Endodermal cell (in vitro differentiated cells): ENCODE measurements at regions not wholly inside any gene's neighbourhood (a gene's known extent, or its start where the extent isn't known, plus 50 kb on each side); places are given as distances from the start of the nearest gene placed in this dataset.
"Not testable (repeated sequence)": the region's sequence is repeated elsewhere in the genome, so short reads cannot be mapped to it uniquely, and the experiment has no call there.

Experiments used
- DNase-seq: peaks from one replicate; pipeline ENCODE4 v3.0.0-alpha.2; 2017
- H3K27ac ChIP-seq: 2 replicates; pipeline ENCODE4 v1.5.1; 2013; ENCODE audit warnings: mild to moderate bottlenecking, low read depth, low read length, moderate library complexity
- H3K27me3 ChIP-seq: 2 replicates; pipeline ENCODE4 v1.6.1; 2013; ENCODE audit warnings: mild to moderate bottlenecking, low read length, moderate library complexity; ENCODE audit not compliant: insufficient read depth, control insufficient read depth, poor library complexity, severe bottlenecking
- H3K36me3 ChIP-seq: 2 replicates; pipeline ENCODE4 v1.7.0; 2013; ENCODE audit warnings: mild to moderate bottlenecking, low read length, moderate library complexity; ENCODE audit not compliant: control insufficient read depth, insufficient read depth
- H3K4me1 ChIP-seq: one replicate; pipeline ENCODE4 v1.7.0; 2013; ENCODE audit warnings: low read length; ENCODE audit not compliant: control insufficient read depth, insufficient read depth
- H3K4me3 ChIP-seq: 2 replicates; pipeline ENCODE4 v1.5.1; 2013; ENCODE audit warnings: mild to moderate bottlenecking, low read length, moderate library complexity
- H3K9ac ChIP-seq: 2 replicates; pipeline ENCODE4 v1.6.1; 2013; ENCODE audit warnings: mild to moderate bottlenecking, low read length, moderate library complexity; ENCODE audit not compliant: poor library complexity, severe bottlenecking; ENCODE audit errors: extremely low read depth
- H3K9me3 ChIP-seq: 2 replicates; pipeline ENCODE4 v1.6.1; 2013; ENCODE audit warnings: mild to moderate bottlenecking, low read length, moderate library complexity; ENCODE audit not compliant: control insufficient read depth
- H3K27ac Mint-ChIP-seq: 2 replicates; pipeline ENCODE4 v1.8.0; 2020; ENCODE audit warnings: mixed read lengths
- H3K27me3 Mint-ChIP-seq: 2 replicates; pipeline ENCODE4 v1.8.0; 2021; ENCODE audit warnings: mild to moderate bottlenecking, mixed read lengths; ENCODE audit not compliant: insufficient read depth
- H3K36me3 Mint-ChIP-seq: 2 replicates; pipeline ENCODE4 v1.8.0; 2020; ENCODE audit warnings: low read depth, mixed read lengths
- H3K4me1 Mint-ChIP-seq: 2 replicates; pipeline ENCODE4 v1.8.0; 2020; ENCODE audit warnings: mixed read lengths
- H3K4me3 Mint-ChIP-seq: 2 replicates; pipeline ENCODE4 v1.8.0; 2020; ENCODE audit warnings: mild to moderate bottlenecking, moderate library complexity, mixed read lengths
- H3K9me3 Mint-ChIP-seq: 2 replicates; pipeline ENCODE4 v1.8.0; 2020; ENCODE audit warnings: mild to moderate bottlenecking, mixed read lengths
- CTCF ChIP-seq: fragments of 200-600 bp; sonication (generic); conservative IDR thresholded peaks from 2 replicates; pipeline ENCODE4 v1.5.0; 2021; ENCODE audit warnings: antibody characterized with exemption, mild to moderate bottlenecking
- WGBS, 2 experiments: methylation state at CpG; one replicate each; pipeline versions ENCODE4 v1.1.5 to v1.1.7; 2013; ENCODE audit warnings: missing lambda C conversion rate in 2 of 2, mixed read lengths in 1 of 2; ENCODE audit not compliant: insufficient coverage in 1 of 2, insufficient read length in 1 of 2; 5-methylcytosine and 5-hydroxymethylcytosine counted together

GRCh38 chr11:87892291-87892690, 283.0 kb downstream of the RAB38 start:
- no peaks in the 10 kb centered on the region for H3K36me3 ChIP-seq
- no peaks in the 10 kb centered on the region for H3K4me1 ChIP-seq
- no peaks in the 10 kb centered on the region for H3K9me3 ChIP-seq
- no peak overlapping the region for H3K9ac ChIP-seq
- H3K27me3 ChIP-seq = no peaks in the 10 kb centered on the region
- no peak for TF ChIP-seq CTCF
- H3K36me3 Mint-ChIP-seq = no peaks in the 10 kb centered on the region
- H3K27me3 Mint-ChIP-seq = no peaks in the 10 kb centered on the region
- no peak overlapping the region for H3K4me3 ChIP-seq
- DNase-seq = no peak
- H3K4me1 Mint-ChIP-seq = no peaks in the 10 kb centered on the region
- WGBS, 2 experiments = 90 to 93% methylated on average over 1 of the region's 1 CpG
- H3K9me3 Mint-ChIP-seq = no peaks in the 10 kb centered on the region
- no peak overlapping the region for H3K27ac Mint-ChIP-seq
- H3K27ac ChIP-seq = no peak overlapping the region
- H3K4me3 Mint-ChIP-seq = no peak overlapping the region

DNA sequence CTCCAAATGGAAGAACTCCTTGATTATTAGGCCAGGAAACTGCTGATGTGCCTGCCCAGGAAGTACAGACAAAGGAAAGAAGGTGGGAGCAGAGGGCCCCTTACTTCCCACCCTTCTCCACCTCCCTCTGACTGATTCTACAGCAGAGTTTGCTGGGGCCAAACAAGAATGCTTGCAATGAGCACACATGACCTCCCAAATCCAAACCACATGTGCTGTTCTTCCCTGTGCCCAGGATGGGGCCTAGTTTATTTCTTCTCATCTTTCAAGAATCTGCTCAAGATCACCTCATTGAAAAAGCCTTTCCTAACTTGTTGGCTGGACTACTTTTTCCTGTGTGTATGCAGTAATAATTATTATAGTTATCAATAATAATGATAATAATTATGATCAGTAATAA, 286.1 kb downstream of the RAB38 start:
- no peak overlapping the region for H3K4me3 Mint-ChIP-seq
- no peak overlapping the region for H3K9ac ChIP-seq
- H3K4me3 ChIP-seq = no peak overlapping the region
- H3K27me3 Mint-ChIP-seq = no peaks in the 10 kb centered on the region
- H3K27ac ChIP-seq = no peak overlapping the region
- H3K36me3 Mint-ChIP-seq = no peaks in the 10 kb centered on the region
- H3K4me1 ChIP-seq = peaks cover 3% of the 10 kb centered on the region
- no peak for TF ChIP-seq CTCF
- no peak overlapping the region for H3K27ac Mint-ChIP-seq
- H3K4me1 Mint-ChIP-seq = peaks cover 12% of the 10 kb centered on the region
- H3K36me3 ChIP-seq = no peaks in the 10 kb centered on the region
- no peaks in the 10 kb centered on the region for H3K9me3 Mint-ChIP-seq
- no peak for DNase-seq
- no peaks in the 10 kb centered on the region for H3K27me3 ChIP-seq
- no peaks in the 10 kb centered on the region for H3K9me3 ChIP-seq

GRCh38 chr11:87885084-87885483, 290.2 kb downstream of the RAB38 start:
- H3K9me3 Mint-ChIP-seq, H3K9ac ChIP-seq, H3K27ac ChIP-seq, H3K9me3 ChIP-seq, H3K36me3 Mint-ChIP-seq, H3K36me3 ChIP-seq, H3K4me1 ChIP-seq, H3K4me3 Mint-ChIP-seq, H3K27ac Mint-ChIP-seq, H3K27me3 Mint-ChIP-seq, H3K4me3 ChIP-seq, DNase-seq, H3K27me3 ChIP-seq: not testable (repeated sequence)
- H3K4me1 Mint-ChIP-seq = peaks cover 12% of the 10 kb centered on the region
- WGBS, 2 experiments = 100% methylated on average over 1 of the region's 1 CpG; no CpG with 5 or more reads in 1 of the 2 experiments

- Mint-ChIP-seq H3K36me3 (no peaks in the 10 kb centered on the region), H3K4me1 (no peaks in the 10 kb centered on the region), H3K27me3 (no peaks in the 10 kb centered on the region), H3K4me3 (no peak overlapping the region), H3K27ac (no peak overlapping the region), H3K9me3 (no peaks in the 10 kb centered on the region)
- no peak for TF ChIP-seq CTCF
- H3K36me3 ChIP-seq = no peaks in the 10 kb centered on the region
- no peak overlapping the region for H3K9ac ChIP-seq
- no peak overlapping the region for H3K4me3 ChIP-seq
- WGBS, 2 experiments = 78 to 88% methylated on average over 1 to 4 of the region's 4 CpGs
- no peaks in the 10 kb centered on the region for H3K9me3 ChIP-seq
- H3K27me3 ChIP-seq = no peaks in the 10 kb centered on the region
- no peak for DNase-seq
- H3K27ac ChIP-seq = no peak overlapping the region
- no peaks in the 10 kb centered on the region for H3K4me1 ChIP-seq
Measured at GRCh38 chr11:87879118-87879517, 296.1 kb downstream of the RAB38 start.
